Limb (tissue), 2 donors: ENCODE measurements at regions not wholly inside any gene's neighbourhood (a gene's known extent, or its start where the extent isn't known, plus 50 kb on each side); places are given as distances from the start of the nearest gene placed in this dataset.
"Not testable (repeated sequence)": the region's sequence is repeated elsewhere in the genome, so short reads cannot be mapped to it uniquely, and the experiment has no call there.

Source experiments
- DNase-seq, 2 donors: peaks; one replicate each; pipeline ENCODE4 v3.0.0-alpha.2; 2016; ENCODE audit errors: extremely low spot score in 2 of 2

- not testable (repeated sequence) for DNase-seq
These were observed 415.5 kb downstream of the FOXD4L4 start for GRCh38 chr9:66152406-66152805.

DNA sequence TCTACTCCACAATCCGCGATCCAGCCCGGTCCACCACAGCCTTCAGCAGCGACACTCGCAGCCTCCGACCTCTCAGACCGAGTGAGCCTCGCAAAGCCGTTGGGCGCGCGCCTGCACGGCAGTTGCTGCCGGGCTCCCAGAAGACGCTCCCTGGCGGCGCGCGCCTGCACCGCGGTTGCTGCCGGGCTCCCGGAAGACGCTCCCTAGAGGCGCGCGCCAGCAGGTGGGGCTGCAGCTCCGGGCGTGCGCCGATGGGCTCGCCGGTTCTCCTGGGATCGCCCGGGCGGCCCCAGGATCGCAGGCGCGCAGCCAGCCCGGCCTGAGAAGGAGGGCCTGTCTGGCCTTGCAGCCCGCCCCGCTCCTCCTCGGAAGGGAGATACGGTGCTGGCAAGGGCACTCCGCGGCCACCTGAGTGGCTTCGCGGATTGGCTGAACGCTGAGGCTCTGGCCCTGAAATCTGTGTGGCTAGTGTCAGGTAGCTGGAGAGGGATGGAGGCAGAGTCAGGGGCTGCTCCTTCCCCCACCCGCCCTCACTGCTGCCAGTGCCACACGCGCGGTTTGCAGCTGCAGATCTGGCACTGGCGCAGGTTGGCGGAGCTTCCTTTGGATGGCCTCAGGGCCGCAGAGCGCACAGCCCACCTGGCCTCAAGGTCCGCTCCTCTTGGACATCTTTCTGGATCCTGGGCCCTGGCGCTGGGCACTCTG, 416.2 kb downstream of the FOXD4L4 start:
- DNase-seq = peak; percentile 1 to 76

GRCh38 chr9:66153971-66154691, 417.2 kb downstream of the FOXD4L4 start:
- DNase-seq = peak in 1 of 2 donors; percentile 20

- not testable (repeated sequence) for DNase-seq
These were observed 445.4 kb downstream of the FOXD4L4 start for GRCh38 chr9:66182316-66182715.

GRCh38 chr9:66183648-66184047, 446.7 kb downstream of the FOXD4L4 start:
- not testable (repeated sequence) for DNase-seq

- not testable (repeated sequence) for DNase-seq
These were observed 460.3 kb downstream of the FOXD4L4 start for GRCh38 chr9:66197199-66197598.

DNA sequence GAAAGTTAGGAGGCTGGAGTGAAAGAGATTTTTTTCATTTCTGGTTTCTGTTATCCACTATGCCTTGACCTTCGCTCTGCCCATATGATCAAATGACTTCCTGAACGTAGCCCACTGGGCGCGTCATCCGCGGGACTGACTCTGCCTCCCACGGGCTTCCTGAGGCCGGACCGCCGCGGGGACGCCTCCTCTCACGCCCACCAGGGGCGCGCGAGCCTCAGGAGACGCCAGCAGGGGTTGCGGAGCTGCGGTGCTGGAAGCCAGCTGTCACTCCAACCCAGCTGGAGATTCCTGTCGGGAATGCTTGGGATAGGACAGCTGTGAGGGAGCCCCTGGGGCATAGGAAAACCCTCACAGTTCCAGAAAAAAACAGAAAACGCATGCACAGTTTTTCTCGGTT, 461.5 kb downstream of the FOXD4L4 start:
- DNase-seq = not testable (repeated sequence)

DNA sequence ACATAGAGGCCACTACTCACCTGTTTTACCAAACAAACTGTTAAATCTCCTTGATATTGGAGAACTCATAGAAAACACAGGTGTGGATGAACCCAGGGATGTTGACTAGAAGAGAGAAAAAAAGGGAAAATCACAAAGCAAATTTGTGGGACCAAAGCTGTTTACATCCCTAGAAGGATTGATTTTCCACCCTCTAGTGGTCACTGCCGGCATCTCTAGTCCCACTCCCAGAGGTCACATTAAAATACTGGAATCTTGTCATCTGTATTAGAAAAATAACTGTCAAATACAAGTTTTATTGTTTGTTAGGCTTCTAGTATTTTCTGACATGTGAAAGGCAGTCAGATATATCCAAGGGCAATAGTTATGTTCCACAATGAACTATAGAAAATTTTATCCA, 469.7 kb downstream of the FOXD4L4 start:
- not testable (repeated sequence) for DNase-seq

DNA sequence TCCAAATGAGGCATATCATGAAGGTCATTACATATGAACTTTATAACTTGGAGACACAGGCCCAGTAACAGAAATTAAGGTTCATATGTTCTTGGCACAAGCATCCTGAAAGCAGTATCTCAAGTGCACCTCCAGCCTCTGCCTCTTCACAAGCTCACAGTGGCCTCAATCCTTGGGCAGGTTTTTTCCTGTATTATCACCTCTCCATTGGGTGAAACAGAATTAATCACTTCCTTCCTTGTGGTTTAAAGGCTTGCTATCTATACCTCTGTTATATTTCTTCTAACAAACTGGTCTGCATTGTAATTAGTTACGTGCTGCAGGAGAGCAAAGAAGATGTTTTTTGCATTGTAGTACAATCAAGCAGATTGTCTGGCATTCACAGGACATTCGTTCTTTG, 471.0 kb downstream of the FOXD4L4 start:
- DNase-seq = not testable (repeated sequence)

DNA sequence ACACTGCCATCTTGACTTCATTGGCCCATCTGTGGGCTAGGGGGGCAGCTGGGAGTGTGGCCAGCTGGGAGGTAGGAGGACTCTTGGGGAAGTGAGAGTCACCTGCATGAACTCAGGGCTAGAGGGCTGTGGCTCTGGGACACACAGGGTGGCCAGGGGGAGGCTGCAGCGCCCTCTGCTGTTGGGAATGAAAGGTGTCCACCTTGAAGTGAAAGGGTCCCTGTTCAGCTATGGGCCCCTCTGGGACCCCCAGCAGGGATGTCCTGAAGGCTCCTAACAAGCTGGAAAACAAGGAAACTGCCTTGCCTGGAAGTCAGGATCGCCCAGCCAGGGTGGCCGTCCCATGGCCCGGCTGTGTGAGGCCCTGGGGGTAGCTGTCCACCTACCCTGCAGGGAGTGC, 507.8 kb downstream of the FOXD4L4 start:
- peak in 1 of 2 donors; percentile 6 for DNase-seq

DNA sequence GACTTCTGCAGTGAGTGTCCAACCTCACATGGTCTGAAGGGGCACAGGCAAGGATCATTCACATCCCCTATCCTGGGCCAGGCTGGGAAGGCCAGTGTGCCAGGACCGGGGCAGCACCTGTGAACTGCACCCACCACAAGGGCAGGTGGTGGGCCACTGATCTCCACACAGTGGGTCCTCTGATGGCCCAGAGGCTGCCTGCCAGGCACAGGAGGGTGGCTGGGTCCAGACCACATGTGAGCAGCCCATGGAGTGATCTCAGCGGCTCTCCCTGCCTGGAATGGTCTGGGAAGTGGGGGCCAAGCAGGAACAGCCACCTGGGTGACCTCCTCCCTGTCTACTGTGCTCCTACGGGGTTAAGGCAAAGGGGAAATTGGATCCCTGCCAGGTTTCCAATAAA, 508.5 kb downstream of the FOXD4L4 start:
- not testable (repeated sequence) for DNase-seq

- peak in 1 of 2 donors; percentile 2 for DNase-seq
These were observed 520.6 kb downstream of the FOXD4L4 start for GRCh38 chr9:66257581-66257980.

- not testable (repeated sequence) for DNase-seq
These were observed 524.6 kb downstream of the FOXD4L4 start for GRCh38 chr9:66261576-66261975.

- peak in 1 of 2 donors; percentile 12 for DNase-seq
These were observed 526.7 kb downstream of the FOXD4L4 start for GRCh38 chr9:66263621-66264020.

- peak in 1 of 2 donors; percentile 7 for DNase-seq
These were observed 527.8 kb downstream of the FOXD4L4 start for GRCh38 chr9:66264786-66265185.

DNA sequence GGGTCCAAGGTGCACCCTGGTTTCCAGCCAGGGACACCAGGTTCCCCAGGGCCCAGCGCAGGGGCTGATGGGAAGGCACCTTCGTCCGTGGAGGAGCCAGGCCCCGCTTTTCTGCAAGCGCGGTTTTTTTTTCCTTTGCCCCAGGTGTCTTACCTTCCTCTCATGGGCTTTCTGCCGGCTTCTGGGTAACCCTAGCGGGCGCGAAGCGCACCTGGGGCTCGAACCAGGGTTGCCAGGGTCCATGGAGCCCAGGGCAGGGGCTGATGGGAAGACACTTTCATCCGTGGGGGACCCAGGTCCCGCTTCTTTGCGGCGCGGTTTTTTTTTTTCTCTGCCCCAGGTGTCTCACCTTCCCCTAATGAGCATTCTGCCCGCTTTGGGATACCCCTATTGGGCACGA, 529.3 kb downstream of the FOXD4L4 start:
- peak in 1 of 2 donors; percentile 11 for DNase-seq

GRCh38 chr9:66266856-66267430, 530.0 kb downstream of the FOXD4L4 start:
- DNase-seq = not testable (repeated sequence)

- peak in 1 of 2 donors; percentile 7 for DNase-seq
These were observed 530.7 kb downstream of the FOXD4L4 start for GRCh38 chr9:66267684-66268083.

DNA sequence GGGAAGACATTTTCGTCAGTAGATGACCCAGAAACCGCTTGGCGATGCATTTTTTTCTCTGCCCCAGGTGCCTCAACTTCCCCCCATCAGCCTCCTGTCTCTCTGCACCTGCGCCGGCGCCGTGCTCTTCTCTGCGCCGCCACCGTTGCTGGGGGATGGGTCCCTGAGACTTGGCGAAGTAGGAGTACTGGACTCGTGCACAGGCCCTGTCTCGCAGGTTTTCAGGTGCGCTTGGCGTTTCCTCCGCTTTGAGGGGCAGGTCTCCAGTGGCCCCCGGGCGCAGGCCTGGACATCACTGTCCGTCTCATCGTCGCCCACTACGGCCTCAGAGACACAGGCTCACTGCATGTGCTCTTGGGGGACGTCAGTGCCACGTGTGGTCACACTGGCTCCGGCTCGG, 532.1 kb downstream of the FOXD4L4 start:
- DNase-seq = not testable (repeated sequence)

GRCh38 chr9:66269783-66270182, 532.8 kb downstream of the FOXD4L4 start:
- DNase-seq = not testable (repeated sequence)

DNA sequence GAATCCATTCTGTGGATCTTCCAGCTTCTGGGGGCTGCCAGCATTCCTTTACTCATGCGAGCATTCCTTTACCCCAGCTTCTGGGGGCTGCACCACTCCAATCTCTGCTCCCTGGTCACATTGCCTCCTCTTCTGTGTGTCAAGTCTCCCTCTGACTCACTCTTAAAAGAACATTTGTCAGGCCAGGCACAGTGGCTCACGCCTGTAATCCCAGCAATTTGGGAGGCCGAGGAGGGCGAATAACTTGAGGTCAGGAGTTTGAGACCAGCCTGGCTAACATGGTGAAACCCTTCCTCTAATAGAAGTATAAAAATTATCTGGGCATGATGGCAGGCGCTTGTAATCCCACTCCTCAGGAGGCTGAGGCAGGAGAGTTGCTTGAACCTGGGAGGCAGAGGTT, 541.9 kb downstream of the FOXD4L4 start:
- not testable (repeated sequence) for DNase-seq
